SW 1271 (cell line): ENCODE measurements at regions not wholly inside any gene's neighbourhood (a gene's known extent, or its start where the extent isn't known, plus 50 kb on each side); places are given as distances from the start of the nearest gene placed in this dataset.
"Not testable (repeated sequence)": the region's sequence is repeated elsewhere in the genome, so short reads cannot be mapped to it uniquely, and the experiment has no call there.

ENCODE experiments used
- DNase-seq, 2 experiments: peaks; one replicate each; lab custom pipeline; 2025; lab: John Stamatoyannopoulos, UW

DNA sequence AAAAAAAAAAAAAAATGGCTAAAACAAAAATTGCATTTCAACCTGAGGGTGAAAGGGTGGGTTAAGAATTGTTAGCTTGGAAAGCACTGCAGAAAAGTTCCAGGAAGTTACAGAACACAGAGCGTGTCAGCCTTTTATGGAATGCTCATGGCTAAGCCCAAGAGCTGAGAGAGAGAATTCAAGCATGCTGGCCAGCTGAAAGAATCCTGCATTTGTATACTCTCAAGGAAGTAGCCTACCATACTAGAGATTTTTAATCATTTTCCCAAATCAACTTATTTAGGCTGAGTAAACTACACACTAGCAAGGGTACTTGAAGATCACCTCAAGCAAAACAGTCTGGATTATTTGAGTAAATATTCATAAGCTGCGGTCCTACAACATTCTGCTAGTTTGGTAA is 153.9 kb downstream of the KCNJ2 start:
- DNase-seq = no peak

DNA sequence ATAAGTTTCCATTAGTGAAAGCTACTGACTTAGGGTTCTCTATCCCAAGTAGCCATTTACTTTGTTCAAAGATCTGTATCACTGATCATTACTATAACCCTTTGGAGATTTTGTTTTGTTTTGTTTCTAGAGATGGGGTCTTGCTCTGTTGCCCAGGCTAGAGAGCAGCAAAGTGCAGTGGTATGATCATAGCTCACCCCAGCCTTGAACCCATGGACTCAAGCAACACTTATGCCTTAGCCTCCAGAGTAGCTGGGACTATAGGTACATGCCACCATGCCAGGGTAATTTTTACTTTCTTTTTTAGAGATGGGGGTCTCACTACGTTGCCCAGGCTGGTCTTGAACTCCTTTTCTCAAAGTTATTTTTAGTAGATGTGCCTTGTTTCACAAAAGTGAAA is 154.7 kb downstream of the KCNJ2 start:
- no peak for DNase-seq

DNA sequence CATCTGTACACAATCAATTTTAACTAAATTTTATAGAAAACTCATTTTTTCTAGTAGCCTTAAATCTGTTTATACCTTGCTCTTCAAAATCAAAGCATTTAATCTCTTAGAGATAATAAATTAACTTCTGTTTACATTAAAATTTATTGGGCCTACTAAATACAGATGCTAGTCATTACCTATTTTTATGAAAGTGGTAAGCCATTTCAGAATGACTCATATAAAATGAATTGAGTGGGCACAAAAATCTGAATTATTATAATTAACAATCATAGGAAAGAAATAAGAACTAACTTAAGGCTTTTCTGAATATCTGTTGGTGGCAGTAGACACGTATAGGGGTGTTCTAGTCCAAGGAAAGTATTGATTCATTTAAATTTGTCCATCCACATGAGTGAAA is 157.9 kb downstream of the KCNJ2 start:
- no peak for DNase-seq

DNA sequence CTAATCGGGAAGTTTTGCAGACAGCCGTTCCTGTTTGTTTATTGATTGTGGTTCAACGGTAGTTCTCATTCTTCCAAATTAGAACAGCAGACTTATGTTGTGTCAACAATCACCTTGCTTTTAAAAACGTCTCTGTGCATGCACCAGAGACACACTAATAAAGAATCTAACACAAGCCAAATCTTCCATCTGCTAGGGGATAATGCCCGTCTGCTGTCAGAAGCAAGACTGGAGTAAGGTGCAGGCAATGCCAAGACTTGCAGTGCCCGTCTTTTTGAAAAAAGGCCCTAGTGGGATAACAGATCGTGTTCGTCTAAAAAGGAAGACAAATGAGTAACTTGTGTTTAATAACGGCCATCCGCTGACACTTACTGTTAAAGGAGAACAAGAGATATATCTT is 158.4 kb downstream of the KCNJ2 start:
- DNase-seq = no peak

DNA sequence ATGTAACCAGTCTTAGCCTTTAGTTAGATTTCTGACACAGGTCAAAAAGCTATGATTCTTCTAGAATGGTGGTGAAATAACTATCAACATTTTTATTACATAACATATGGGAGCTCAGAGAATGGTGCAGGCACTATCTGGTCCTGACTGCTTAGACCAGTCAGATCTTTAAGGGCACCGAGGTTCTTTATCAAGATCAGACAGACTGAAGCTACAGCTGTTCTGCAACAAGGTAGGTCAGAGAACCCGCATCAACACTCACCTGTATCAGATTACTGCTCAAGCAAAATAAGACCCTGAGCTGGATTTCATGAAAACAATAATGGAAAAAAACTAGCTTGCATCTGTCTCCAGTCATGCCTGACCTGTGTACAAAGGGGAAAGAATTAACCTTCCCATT is 160.4 kb downstream of the KCNJ2 start:
- DNase-seq = no peak

DNA sequence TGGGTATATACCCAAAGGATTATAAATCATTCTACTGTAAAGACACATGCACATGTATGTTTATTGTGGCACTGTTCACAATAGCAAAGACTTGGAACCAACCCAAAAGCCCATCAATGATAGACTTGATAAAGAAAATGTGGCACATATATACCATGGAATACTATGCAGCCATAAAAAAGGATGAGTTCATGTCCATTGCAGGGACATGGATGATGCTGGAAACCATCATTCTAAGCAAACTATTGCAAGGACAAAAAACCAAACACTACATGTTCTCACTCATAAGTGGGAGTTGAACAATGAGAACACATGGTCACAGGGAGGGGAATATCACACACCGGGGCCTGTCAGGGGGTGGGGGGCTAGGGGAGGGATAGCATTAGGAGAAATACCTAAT is 161.7 kb downstream of the KCNJ2 start:
- not testable (repeated sequence) for DNase-seq

DNA sequence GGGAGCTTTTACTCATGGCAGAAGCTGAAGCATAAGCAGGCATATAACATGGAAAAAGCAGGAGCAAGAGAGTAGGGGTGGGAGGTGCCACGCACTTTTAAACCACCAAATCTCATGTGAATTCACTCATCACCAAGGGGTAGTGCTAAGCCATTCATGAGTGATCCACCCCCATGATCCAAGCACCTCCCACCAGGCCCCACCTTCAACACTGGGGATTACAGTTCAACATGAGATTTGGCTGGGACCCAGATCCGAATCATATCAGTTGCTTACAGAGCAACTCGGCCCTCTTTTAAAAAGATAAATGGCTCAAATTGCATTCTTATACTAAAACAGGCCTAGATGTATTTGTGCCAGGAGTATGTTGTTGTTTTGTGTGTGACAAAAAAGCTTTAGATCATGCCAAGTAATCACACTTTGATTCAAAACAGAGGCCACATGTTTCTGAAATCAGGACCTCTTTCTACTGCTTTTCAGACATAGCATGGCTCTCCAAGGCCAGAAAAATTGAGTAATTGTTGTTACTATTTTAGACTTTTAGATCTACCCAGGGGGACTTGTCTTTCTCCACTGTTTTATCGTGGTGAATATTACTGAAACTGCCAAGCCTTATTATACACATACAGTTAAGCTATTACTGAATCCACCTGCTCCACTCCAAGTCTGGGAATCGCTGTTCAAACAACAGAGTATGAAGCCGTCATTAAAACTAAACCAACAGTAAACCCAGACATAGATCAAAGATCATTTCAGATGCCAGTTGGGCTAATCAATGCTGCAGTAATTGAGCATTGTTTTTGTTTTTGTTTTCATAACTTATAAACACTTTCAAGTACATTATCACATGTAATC is 163.3 kb downstream of the KCNJ2 start:
- DNase-seq = no peak

DNA sequence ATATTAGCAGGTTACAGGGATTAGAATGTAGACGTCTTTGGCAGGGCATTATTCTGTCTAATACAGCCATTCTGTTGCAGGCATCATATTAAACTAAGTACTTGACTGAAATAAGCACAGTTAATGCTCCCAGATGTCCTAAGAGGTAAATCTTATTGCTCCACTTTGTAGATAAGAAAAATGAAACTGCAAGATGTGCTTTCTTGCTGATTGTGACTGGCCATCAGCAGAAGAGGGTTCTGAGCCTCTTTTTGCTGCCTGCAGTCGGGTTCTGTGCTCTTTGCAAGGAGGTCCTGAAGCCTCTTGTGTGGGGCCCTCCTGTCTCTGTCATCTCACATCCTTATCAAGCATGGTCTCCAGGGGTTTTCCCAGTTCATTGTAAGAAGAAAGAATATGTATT is 167.1 kb downstream of the KCNJ2 start:
- no peak for DNase-seq

DNA sequence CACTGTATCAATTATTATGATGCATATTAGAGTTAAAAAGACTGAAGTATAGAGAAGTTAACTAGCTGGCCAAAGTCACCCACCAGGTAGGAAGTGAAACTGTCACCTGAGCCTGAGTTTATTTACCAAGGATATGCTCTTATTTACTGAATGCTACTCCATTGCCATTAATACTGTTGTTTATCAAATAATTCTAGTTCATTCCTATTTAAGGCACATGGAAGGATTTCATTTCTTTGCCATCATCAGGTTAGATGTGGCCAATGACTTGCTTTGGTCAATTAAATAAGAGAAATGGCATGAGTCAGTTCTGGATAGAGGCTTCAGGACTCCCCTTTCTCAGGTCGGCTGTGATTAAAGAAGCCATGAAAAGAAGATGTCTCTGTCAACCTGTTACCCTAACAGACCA is 169.6 kb downstream of the KCNJ2 start:
- DNase-seq = no peak

DNA sequence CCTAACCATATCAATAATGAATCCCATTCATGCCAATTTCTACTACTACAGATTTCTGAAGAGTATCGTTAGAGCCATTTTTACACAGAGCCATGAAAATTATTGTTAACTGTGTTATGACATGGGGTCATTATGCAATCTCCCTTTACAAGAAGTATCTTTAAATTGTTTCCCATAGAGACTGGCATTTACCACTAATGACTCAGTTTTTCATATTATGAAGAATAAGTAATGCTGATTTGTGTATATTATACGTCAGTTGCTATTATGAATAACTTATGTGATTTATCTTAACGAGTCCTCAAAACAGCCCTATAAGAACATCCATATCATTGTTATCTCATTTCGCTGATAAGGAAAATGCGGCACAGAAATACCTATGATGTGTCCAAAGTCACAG is 173.8 kb downstream of the KCNJ2 start:
- DNase-seq = no peak

DNA sequence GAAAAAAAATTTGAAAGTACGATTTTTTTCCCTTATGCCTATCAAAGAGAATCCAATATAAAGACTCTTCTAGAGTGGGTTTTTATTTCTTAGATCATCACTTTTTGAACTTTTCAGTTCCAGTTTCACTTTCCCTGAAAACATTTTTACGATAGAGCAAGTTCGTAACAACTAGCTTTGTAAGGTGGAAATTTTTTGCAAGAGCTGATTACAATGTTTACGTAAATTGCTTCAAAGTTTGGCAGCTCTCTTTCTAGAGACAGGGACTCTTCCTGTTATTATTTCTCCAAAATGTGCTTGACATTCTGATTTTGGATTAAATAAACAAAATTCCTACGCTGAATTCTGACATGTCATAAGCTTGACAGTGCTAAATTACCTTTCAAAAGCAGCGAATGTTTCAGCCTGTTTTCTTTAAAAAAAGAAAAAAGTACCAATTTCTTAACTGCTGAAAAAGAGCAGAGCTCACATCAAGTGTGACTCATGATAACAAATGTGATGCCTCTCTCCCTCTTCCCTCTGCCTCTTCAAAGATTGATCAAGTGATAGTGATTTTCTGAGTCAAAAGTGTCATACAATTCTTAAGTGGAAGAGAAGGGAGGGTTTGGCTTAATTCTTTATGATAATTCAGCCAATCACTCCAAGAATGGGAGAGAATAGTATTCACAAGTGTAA is 175.2 kb downstream of the KCNJ2 start:
- DNase-seq = no peak

DNA sequence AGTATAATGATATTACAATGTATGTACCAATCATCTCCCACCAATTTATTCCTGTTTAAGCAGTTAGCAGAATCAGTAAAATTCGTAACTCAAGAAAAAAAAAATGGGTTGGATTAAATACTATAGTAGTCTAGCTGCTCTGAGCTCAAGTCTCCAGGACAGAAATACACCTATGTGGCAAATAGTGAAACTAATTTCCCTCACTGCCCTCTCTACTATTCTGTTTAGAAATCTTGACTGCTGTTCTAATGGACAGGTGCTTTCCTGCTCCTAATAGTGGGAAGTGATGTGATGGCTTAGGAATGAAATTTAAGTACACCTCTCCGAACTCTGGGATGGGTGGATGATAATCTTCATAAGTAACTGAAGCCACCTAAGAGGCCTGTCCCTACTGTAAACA is 175.7 kb downstream of the KCNJ2 start:
- DNase-seq = no peak

DNA sequence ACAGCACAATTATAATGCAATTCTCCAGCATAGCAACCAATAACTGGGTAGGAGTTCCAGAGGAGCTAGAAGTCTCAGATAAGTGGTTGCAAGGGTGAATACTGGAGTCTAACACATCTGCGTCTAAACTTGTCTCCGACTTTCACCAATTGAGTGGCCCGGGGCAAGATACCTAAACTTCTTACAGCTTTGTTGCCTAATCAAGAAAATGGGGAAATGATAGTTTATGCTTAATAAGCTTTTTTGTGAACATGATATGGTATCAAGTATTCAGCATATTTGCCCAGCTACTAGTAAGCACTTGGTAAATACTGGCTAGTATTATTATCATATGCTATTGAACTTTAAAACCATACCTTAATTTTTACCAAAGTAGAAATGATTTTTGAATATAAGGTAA is 183.5 kb downstream of the KCNJ2 start:
- no peak for DNase-seq

DNA sequence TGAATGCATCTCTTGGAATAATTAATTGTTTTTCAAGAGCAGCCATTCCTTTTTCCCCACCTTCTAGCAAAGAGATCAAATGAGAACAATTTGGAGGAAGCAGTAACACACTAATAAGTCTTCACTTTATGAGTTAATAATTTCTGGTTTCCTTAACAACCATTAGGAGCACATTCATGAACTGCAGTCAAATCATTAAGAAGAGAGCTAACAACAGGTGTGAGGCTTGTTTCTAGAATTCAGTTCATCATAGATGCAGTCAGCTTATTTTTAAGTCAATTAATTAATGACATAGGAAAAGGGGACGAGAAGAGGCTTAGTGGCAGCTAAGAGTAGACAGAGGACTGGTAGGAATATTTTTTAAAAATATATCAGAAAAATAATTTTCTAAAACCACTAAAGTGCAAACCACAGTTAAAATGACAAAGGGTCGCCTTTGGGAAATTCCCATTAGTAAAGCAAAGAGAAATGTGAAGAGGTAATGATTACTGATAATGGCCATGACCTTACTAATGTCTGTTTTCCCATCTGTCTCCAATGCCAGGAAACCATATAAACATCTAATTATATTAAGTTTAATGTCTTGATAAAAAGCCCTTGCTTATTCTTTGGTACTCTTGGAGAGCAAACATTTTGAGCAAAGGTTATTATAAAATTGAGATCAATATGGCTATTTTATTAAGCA is 184.2 kb downstream of the KCNJ2 start:
- no peak for DNase-seq

DNA sequence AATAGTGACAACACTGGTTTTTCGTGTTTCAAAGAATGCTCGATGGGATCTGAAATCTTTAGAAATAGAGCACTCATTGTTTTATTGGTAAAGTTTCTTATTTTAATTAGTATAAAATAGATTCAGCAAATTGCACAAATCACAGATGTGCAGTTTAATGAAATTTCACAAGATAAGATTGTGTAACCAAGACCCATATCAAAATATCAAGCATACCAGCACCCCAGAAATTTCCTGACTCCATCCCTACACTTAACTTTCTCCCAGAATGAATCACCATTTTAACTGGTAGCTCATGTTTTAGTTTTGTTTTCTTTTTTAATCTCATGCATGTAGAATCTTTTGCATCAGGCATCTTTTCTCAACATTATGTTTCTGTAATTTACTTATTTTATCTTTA is 185.9 kb downstream of the KCNJ2 start:
- no peak for DNase-seq

DNA sequence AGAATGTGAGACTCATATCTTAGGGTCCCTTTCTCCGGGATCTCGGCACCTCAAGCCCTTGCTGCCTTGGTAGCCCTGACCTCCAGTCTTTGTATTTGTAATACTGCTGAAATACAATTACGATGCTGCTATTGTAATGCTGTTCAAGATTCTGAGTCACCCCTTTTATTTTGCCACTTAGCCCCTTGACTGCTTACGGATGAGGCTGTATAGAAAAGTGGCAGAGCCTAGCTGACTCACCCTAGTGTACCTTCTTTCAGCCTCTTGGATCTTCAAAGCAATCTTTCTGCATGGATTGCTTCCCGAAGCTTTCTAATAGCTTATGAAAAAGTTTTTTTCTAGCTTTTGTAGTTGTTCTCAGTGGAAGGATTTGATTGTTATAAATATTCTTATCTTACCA is 187.9 kb downstream of the KCNJ2 start:
- DNase-seq = no peak

DNA sequence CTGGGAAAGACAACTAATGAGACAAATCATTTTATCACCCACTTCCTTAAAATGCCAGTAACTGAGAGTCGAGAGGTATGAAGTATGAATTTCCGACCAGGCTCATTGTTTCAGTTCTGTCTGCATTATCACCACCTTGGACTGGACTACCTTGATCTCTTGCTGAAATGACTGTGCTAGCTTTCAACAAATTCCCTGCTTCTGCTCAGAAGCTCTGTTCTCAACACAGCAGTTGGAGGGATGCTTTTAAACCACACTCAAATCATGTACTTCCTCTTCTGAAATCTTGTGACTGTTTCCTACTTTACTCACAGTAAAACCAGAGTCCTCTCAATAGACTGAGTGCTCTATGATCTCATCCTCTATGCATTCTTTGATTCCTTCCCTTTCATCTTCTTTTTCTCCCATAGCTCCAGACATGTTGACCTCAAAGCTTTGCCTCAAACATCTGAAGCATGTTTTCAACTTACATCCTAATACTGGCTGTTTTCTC is 195.8 kb downstream of the KCNJ2 start:
- no peak for DNase-seq

DNA sequence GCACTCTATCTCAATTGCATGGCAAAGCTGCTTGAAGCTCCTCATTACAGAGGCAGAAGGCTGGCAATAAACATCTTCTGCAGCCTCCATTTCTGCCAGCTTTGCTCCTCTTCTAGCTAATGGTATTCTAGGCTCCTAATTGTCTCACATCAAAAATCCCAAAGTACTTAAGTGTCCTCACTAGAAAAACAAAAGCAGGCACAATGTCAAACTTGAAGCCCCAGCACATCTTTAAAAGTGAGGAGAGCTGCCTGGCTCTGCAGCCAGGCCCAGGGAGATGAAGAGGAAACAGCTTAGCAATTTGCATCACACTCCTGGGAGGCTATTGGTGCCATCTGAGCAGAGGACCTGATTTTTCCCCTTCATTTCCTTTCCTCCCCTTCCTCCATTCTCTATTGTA is 197.1 kb downstream of the KCNJ2 start:
- no peak for DNase-seq

DNA sequence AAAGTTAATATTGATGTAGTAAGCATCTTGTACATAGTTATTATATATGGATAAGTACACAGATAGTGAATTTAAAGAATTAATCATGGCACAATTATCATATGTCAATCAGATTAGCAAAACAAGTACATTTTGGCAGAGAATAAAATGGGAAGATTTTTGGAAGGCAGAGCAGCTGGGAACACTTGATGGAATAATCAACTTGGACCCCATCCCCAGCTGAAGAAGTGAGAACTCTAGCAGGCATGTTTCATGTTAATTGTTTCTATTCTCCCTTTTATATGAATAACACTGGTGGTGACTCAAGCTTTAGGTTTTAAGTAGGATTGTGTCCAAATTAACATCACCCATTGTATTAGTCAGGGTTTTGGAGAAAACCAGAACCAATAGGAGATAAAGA is 198.7 kb downstream of the KCNJ2 start:
- DNase-seq = no peak

DNA sequence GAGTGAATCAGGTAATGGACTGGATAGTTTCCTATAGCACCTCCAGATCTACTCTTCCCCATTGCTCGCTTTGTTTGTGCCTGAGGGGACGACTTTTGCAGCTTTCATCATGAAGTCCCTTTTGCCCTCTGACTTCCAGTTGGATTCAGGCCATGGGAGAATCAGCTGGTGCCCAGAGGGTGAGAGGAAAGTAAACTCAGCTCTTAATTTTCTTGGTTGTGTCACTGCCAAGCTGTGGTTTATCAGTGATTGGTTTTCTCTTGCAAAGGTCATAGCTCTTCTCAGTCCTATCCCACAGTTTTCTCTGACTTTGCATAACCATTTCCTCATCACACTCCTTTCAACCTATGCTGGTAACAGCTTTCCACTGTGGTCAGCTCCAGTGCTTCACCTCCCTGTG is 200.1 kb downstream of the KCNJ2 start:
- no peak for DNase-seq

DNA sequence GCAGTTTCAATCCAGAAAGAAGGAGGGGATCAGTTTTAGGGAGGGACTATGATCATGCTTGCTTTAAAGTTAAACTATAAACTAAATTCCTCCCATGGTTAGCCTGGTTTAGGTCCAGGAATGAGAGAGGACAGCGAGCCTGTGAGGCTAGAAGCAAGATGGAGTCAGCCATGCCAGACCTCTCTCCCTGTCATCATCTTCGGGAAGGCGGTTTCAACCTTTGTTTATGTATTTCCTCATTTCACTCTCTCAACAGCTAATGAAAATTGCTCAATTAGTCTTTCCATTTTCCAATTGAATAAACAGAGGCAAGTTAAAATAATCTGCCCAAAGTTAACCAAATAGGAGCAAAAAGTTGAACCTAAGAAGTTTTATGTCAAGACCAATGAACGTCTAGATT is 201.5 kb downstream of the KCNJ2 start:
- DNase-seq = no peak

DNA sequence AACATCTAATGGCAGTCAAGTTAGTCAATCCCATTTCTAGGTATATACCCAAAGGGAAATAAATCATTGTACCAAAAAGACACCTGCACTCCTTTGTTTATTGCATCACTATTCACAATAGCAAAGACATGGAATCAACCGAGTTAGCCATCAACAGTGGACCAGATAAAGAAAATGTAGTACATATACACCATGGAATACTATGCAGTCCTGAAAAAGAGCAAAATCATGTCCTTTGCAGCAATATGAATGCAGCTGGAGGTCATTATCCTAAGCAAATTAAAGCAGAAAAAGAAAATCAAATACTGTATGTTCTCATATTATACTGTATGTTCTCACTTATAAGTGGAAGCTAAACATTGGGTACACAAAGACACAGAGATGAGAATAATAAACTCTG is 204.0 kb downstream of the KCNJ2 start:
- DNase-seq = no peak

DNA sequence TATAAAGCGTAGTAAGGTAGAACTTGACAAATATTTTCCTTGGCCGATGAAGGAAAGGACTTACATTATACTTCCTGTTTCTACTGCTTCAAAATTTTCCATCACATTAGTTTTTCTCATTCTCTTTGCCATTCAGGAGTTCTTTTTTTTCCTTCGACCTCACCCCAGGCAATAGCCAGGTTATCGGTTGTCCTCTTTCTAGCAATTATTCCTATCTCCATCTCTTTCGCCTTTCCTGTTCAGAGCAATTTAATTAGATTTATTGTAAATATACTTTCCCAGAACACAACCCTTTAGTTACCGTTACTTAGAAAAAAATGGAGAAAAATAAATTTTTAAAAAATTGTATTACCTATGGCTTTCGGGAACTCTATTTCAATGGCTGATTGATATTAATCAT is 205.2 kb downstream of the KCNJ2 start:
- no peak for DNase-seq
